GM12801 (cell line): ENCODE measurements at regions not wholly inside any gene's neighbourhood (a gene's known extent, or its start where the extent isn't known, plus 50 kb on each side); places are given as distances from the start of the nearest gene placed in this dataset.
A peak's percentile ranks its signal among the peaks of the same experiment; 100 is the strongest.

Experiments
- CTCF ChIP-seq: IDR thresholded peaks from one replicate; pipeline ENCODE4 v1.5.1; 2011; ENCODE audit warnings: control low read depth; ENCODE audit not compliant: insufficient read length; ENCODE audit errors: extremely low read depth

- no peak for TF ChIP-seq CTCF
These were observed 133.4 kb downstream of the OR2B2 start for GRCh38 chr6:27778625-27779417.

- no peak for TF ChIP-seq CTCF
These were observed 134.4 kb downstream of the OR2B2 start for GRCh38 chr6:27777614-27778355.

GRCh38 chr6:27777126-27777525, 135.1 kb downstream of the OR2B2 start:
- no peak for TF ChIP-seq CTCF

- TF ChIP-seq CTCF, result no peak
These were observed 135.7 kb downstream of the OR2B2 start for GRCh38 chr6:27776504-27776903.

GRCh38 chr6:27775796-27776184, 136.4 kb downstream of the OR2B2 start:
- no peak for TF ChIP-seq CTCF

- TF ChIP-seq CTCF, result peak; percentile 4
These were observed 139.8 kb downstream of the OR2B2 start for GRCh38 chr6:27772261-27773001.

- TF ChIP-seq CTCF, result no peak
These were observed 141.0 kb downstream of the OR2B2 start for GRCh38 chr6:27771235-27771634.
